ENCODE measurements at regions not wholly inside any gene's neighbourhood (a gene's known extent, or its start where the extent isn't known, plus 50 kb on each side); places are given as distances from the start of the nearest gene placed in this dataset.

DNA sequence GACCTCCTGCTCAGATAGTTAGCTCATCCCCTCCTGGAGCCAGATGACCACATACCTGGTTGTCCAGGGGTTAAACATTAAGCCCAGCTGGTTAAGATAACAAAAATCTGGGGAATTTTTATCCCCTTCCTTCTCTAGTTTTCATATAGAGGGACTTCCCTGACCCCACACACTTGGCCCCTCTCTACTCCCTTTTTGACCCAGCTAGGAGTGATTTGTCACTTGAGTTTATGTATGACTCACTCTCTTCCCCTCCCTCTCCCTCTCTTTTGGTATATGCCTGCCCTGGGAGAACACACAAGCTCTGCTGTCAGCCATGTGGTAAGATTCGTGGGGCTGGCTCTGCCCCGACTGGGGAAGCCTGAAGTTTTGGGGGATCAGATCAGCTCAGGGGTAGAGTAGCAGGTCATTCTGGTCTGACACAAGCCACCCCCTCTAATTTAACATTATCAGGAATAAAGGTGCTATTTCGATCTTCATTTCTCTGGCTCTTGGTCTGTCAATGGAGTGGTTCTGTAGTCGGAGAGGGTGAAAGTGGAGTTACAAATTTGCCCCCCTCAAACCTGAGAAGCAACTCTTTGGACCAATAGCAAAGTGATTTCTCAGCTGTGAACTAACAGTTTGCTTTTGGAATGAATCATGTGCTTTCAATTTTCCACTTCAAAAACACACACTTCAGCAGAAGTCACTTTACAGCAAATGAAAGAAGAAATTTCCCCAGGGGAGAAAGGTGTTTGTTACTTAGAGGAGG, 415.3 kb upstream of the CADM1 start:
- no peak for ATAC-seq
- 3% methylated on average over 4 of the region's 4 CpGs for WGBS (ENCODE audit: missing lambda C conversion rate)

DNA sequence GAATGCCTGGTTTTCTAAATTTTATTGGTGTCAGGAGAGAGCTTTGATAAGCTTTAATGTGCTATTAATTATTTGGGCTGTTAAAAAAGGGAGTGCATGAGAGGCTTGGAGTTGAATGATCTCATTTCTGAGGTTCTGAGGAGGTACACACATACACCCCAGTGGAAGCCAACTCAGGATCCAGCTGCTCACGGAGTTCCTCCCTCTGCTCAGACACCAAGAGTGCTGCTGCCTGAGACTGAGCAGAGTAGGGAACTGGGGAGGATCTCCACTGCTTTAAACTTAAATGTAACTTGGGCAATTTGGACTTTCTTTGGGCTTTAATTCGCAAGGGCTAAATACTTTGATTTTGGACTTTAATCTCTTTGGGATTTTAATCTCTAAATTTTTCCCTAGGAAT, 414.4 kb upstream of the CADM1 start:
- POLR2A ChIA-PET = no interaction called here
- no peak for DNase-seq (ENCODE audit: low read depth in 1 of 2, low spot score in 1 of 2)
- Histone ChIP-seq H3K4me3 (no peak overlapping the region), H3K4me1 (no peaks in the 10 kb centered on the region), H3K27ac (no peak overlapping the region), H3K9me3 (no peaks in the 10 kb centered on the region), H3K4me2 (no peak overlapping the region)
- no peak for FAIRE-seq
- 7% methylated on average over 2 of the region's 2 CpGs for WGBS (ENCODE audit: missing lambda C conversion rate)
- no peak for ATAC-seq
- CTCF ChIA-PET = no interaction called here
- TF ChIP-seq MYC (IDR thresholded peaks at IDR 0.05; ENCODE audit: borderline replicate concordance, low read length) = no peak
- no peak for TF ChIP-seq HOXB13 (CRISPR knock-in tag; IDR thresholded peaks at IDR 0.05; ENCODE audit: low read depth)
- no peak for TF ChIP-seq ZNF302 (CRISPR knock-in tag; IDR thresholded peaks at IDR 0.05)

More for the DNA sequence above, 415.3 kb upstream of the CADM1 start:
- ChIA-PET CTCF (no interaction called here), POLR2A (no interaction called here)
- peak overlapping the region; percentile 17; the same call in 1 of the 3 replicates for H3K4me2 ChIP-seq
- no peak overlapping the region for H3K27ac ChIP-seq
- no peak for FAIRE-seq
- H3K4me3 ChIP-seq = no peak overlapping the region
- DNase-seq (ENCODE audit: low read depth in 1 of 2, low spot score in 1 of 2) = peak; percentile 6 to 16
- TF ChIP-seq RNF2 (IDR thresholded peaks at IDR 0.05; ENCODE audit: borderline replicate concordance, low read depth) (no peak), RARB (CRISPR knock-in tag; IDR thresholded peaks at IDR 0.05) (no peak), SREBF2 (IDR thresholded peaks at IDR 0.05) (no peak), EHF (CRISPR knock-in tag; IDR thresholded peaks at IDR 0.05) (no peak), FOSB (CRISPR knock-in tag; IDR thresholded peaks at IDR 0.05) (no peak), KDM1A (IDR thresholded peaks at IDR 0.05; ENCODE audit: low read depth) (no peak), ESRRA (IDR thresholded peaks at IDR 0.05; ENCODE audit: borderline replicate concordance, low read length) (no peak), ZNF302 (CRISPR knock-in tag; IDR thresholded peaks at IDR 0.05) (no peak), USF2 (IDR thresholded peaks at IDR 0.05) (no peak), MAZ (IDR thresholded peaks at IDR 0.05; ENCODE audit: borderline replicate concordance, low read depth, low read length) (no peak), RFX5 (IDR thresholded peaks at IDR 0.05) (no peak), ZSCAN20 (CRISPR knock-in tag; IDR thresholded peaks at IDR 0.05) (no peak), RCOR1 (IDR thresholded peaks at IDR 0.05; ENCODE audit: low read depth, low read length) (no peak), HEYL (CRISPR knock-in tag; IDR thresholded peaks at IDR 0.05) (no peak), HDAC2 (IDR thresholded peaks at IDR 0.05) (no peak), CHD2 (IDR thresholded peaks at IDR 0.05; ENCODE audit: low read length, partially characterized antibody) (no peak), PBX3 (IDR thresholded peaks at IDR 0.05) (no peak), HOXA7 (CRISPR knock-in tag; IDR thresholded peaks at IDR 0.05) (no peak), HMGXB4 (CRISPR knock-in tag; IDR thresholded peaks at IDR 0.05; ENCODE audit: borderline replicate concordance) (no peak)
- H3K9me3 ChIP-seq = no peaks in the 10 kb centered on the region
- no peaks in the 10 kb centered on the region for H3K4me1 ChIP-seq

GRCh38 chr11:115916608-115917007, 412.4 kb upstream of the CADM1 start:
- no peak for ATAC-seq
- no peak overlapping the region for H3K27ac ChIP-seq
- no peak overlapping the region for H3K4me3 ChIP-seq
- POLR2A ChIA-PET = interaction anchor here (0.5 kb wide), 1 partner anchor 345 kb away, joined by 3 read pairs; no protein-coding TSS in a partner anchor
- no peak for DNase-seq (ENCODE audit: low read depth in 1 of 2, low spot score in 1 of 2)
- no peak overlapping the region for H3K4me2 ChIP-seq
- no CpG with 5 or more reads among the region's 2 CpGs for WGBS (ENCODE audit: missing lambda C conversion rate)
- no peaks in the 10 kb centered on the region for H3K4me1 ChIP-seq
- no peak for FAIRE-seq
- no peaks in the 10 kb centered on the region for H3K9me3 ChIP-seq
- CTCF ChIA-PET = no interaction called here
- TF ChIP-seq POLR2A (IDR thresholded peaks at IDR 0.05; ENCODE audit: low read length) (no peak), ATOH8 (CRISPR knock-in tag; IDR thresholded peaks at IDR 0.05; ENCODE audit: low read depth) (no peak), ZSCAN20 (CRISPR knock-in tag; IDR thresholded peaks at IDR 0.05) (no peak), ZFP36 (IDR thresholded peaks at IDR 0.05; ENCODE audit: borderline replicate concordance, partially characterized antibody) (no peak), FOSL2 (IDR thresholded peaks at IDR 0.05) (no peak), FOSL2 (CRISPR knock-in tag; IDR thresholded peaks at IDR 0.05) (no peak), RCOR1 (IDR thresholded peaks at IDR 0.05; ENCODE audit: low read depth, low read length) (no peak), FOSB (CRISPR knock-in tag; IDR thresholded peaks at IDR 0.05) (no peak)
- TF ChIP-seq, protein P1, sequence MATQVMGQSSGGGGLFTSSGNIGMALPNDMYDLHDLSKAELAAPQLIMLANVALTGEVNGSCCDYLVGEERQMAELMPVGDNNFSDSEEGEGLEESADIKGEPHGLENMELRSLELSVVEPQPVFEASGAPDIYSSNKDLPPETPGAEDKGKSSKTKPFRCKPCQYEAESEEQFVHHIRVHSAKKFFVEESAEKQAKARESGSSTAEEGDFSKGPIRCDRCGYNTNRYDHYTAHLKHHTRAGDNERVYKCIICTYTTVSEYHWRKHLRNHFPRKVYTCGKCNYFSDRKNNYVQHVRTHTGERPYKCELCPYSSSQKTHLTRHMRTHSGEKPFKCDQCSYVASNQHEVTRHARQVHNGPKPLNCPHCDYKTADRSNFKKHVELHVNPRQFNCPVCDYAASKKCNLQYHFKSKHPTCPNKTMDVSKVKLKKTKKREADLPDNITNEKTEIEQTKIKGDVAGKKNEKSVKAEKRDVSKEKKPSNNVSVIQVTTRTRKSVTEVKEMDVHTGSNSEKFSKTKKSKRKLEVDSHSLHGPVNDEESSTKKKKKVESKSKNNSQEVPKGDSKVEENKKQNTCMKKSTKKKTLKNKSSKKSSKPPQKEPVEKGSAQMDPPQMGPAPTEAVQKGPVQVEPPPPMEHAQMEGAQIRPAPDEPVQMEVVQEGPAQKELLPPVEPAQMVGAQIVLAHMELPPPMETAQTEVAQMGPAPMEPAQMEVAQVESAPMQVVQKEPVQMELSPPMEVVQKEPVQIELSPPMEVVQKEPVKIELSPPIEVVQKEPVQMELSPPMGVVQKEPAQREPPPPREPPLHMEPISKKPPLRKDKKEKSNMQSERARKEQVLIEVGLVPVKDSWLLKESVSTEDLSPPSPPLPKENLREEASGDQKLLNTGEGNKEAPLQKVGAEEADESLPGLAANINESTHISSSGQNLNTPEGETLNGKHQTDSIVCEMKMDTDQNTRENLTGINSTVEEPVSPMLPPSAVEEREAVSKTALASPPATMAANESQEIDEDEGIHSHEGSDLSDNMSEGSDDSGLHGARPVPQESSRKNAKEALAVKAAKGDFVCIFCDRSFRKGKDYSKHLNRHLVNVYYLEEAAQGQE (IDR thresholded peaks at IDR 0.05) = no peak
